AG10803 (cell line): ENCODE measurements at regions not wholly inside any gene's neighbourhood (a gene's known extent, or its start where the extent isn't known, plus 50 kb on each side); places are given as distances from the start of the nearest gene placed in this dataset.

ENCODE experiments used
- DNase-seq: peaks from one replicate; pipeline ENCODE4 v3.0.0; 2010; ENCODE audit warnings: low read depth
- H3K4me3 ChIP-seq: 2 replicates; pipeline ENCODE4 v1.5.1; 2011; ENCODE audit warnings: mild to moderate bottlenecking, low read length, control low read depth
- CTCF ChIP-seq: conservative IDR thresholded peaks from 2 replicates; pipeline ENCODE4 v1.5.1; 2011; ENCODE audit warnings: mild to moderate bottlenecking, low read length, control low read depth, inconsistent platforms

- TF ChIP-seq CTCF, result no peak
- no peak overlapping the region for H3K4me3 ChIP-seq
- DNase-seq, result no peak
Measured at GRCh38 chr18:44231936-44232335, 448.8 kb upstream of the SETBP1 start.

- H3K4me3 ChIP-seq, result no peak overlapping the region
- DNase-seq, result no peak
- TF ChIP-seq CTCF, result no peak
Measured at GRCh38 chr18:44232500-44232899, 448.2 kb upstream of the SETBP1 start.

- DNase-seq, result no peak
- no peak overlapping the region for H3K4me3 ChIP-seq
- TF ChIP-seq CTCF, result no peak
Measured at GRCh38 chr18:44238454-44238853, 442.2 kb upstream of the SETBP1 start.

- no peak for TF ChIP-seq CTCF
- no peak overlapping the region for H3K4me3 ChIP-seq
- DNase-seq, result no peak
Measured at GRCh38 chr18:44238911-44239310, 441.8 kb upstream of the SETBP1 start.

GRCh38 chr18:44241020-44241419 is 439.7 kb upstream of the SETBP1 start:
- DNase-seq, result no peak
- H3K4me3 ChIP-seq, result no peak overlapping the region
- TF ChIP-seq CTCF, result no peak

GRCh38 chr18:44245019-44245418 is 435.7 kb upstream of the SETBP1 start:
- DNase-seq, result no peak
- TF ChIP-seq CTCF, result no peak
- no peak overlapping the region for H3K4me3 ChIP-seq

GRCh38 chr18:44246001-44246400 is 434.7 kb upstream of the SETBP1 start:
- no peak overlapping the region for H3K4me3 ChIP-seq
- no peak for DNase-seq
- TF ChIP-seq CTCF, result no peak
